OCI-LY7 (cell line): ENCODE measurements at regions not wholly inside any gene's neighbourhood (a gene's known extent, or its start where the extent isn't known, plus 50 kb on each side); places are given as distances from the start of the nearest gene placed in this dataset.
"Not testable (repeated sequence)": the region's sequence is repeated elsewhere in the genome, so short reads cannot be mapped to it uniquely, and the experiment has no call there.

ENCODE experiments used
- BruUV-seq: library from RNA; stranded (reverse); fragments of 400-500 nt; replicated peaks from 2 replicates; lab custom pipeline; 2021; lab: Mats Ljungman, UMichigan
- CTCF ChIA-PET: fragments of 300-600 bp; sonication (Branson Sonifier 250); formaldehyde crosslinking; loops from one replicate; lab custom pipeline; 2022; ENCODE audit warnings: antibody characterized with exemption; ENCODE audit not compliant: unreplicated experiment; lab: Charles Lee
- POLR2A ChIA-PET: fragments of 300-600 bp; sonication (Branson Sonifier 250); formaldehyde crosslinking; loops from one replicate; lab custom pipeline; 2022; ENCODE audit warnings: antibody characterized with exemption; lab: Charles Lee
- DNase-seq: peaks from one replicate; pipeline ENCODE4 v3.0.0-alpha.2; 2015; ENCODE audit warnings: low spot score
- H2AFZ ChIP-seq: fragments of 200-600 bp; sonication (generic), shearing (Covaris generic); 2 replicates; pipeline ENCODE4 v1.6.1; 2014; ENCODE audit warnings: mild to moderate bottlenecking, antibody characterized with exemption, low read length, moderate library complexity
- H3K27ac ChIP-seq: fragments of 200-600 bp; sonication (generic); 2 replicates; pipeline ENCODE4 v1.5.1; 2014; ENCODE audit warnings: mixed run types, low read depth, mild to moderate bottlenecking, moderate library complexity, low read length, inconsistent platforms; ENCODE audit not compliant: poor library complexity, severe bottlenecking
- H3K36me3 ChIP-seq: fragments of 200-600 bp; sonication (generic); 2 replicates; pipeline ENCODE4 v1.6.1; 2014; ENCODE audit warnings: mild to moderate bottlenecking, antibody characterized with exemption, low read length, moderate library complexity, mixed read lengths; ENCODE audit not compliant: insufficient read depth
- H3K4me1 ChIP-seq: fragments of 200-600 bp; sonication (generic); 2 replicates; pipeline ENCODE4 v1.5.1; 2014; ENCODE audit warnings: mild to moderate bottlenecking, low read length; ENCODE audit not compliant: insufficient read depth, poor library complexity, severe bottlenecking
- H3K4me2 ChIP-seq: fragments of 200-600 bp; sonication (generic); 2 replicates; pipeline ENCODE4 v1.6.1; 2014; ENCODE audit warnings: mild to moderate bottlenecking, low read length
- H3K4me3 ChIP-seq: fragments of 200-600 bp; sonication (generic); 2 replicates; pipeline ENCODE4 v1.5.1; 2014; ENCODE audit warnings: mild to moderate bottlenecking, low read depth, low read length; ENCODE audit not compliant: poor library complexity, severe bottlenecking
- H3K79me2 ChIP-seq: fragments of 200-600 bp; sonication (generic); 2 replicates; pipeline ENCODE4 v1.6.1; 2016; ENCODE audit warnings: low read depth, mild to moderate bottlenecking, low read length, moderate library complexity, mixed read lengths; ENCODE audit not compliant: insufficient read depth
- H3K9me2 ChIP-seq: fragments of 200-600 bp; sonication (generic); 2 replicates; pipeline ENCODE4 v1.6.1; 2016; ENCODE audit warnings: mild to moderate bottlenecking, low read length, mixed read lengths; ENCODE audit not compliant: insufficient read depth
- H3K9me3 ChIP-seq: fragments of 200-600 bp; sonication (generic); 2 replicates; pipeline ENCODE4 v1.6.1; 2014; ENCODE audit warnings: mild to moderate bottlenecking, mixed run types, low read length, mixed read lengths
- H4K20me1 ChIP-seq: fragments of 200-600 bp; sonication (generic); 2 replicates; pipeline ENCODE4 v1.6.1; 2014; ENCODE audit warnings: mild to moderate bottlenecking, antibody characterized with exemption, low read length, moderate library complexity, mixed read lengths; ENCODE audit not compliant: insufficient read depth
- EZH2phosphoT487 ChIP-seq: fragments of 200-600 bp; sonication (generic); IDR thresholded peaks from 2 replicates; pipeline ENCODE4 v1.6.1; 2018; ENCODE audit warnings: low read depth, borderline replicate concordance, mild to moderate bottlenecking, mixed run types, antibody characterized with exemption, low read length, moderate library complexity, mixed read lengths
- intact Hi-C: fragments of 100-400 bp; cut with micrococcal nuclease; formaldehyde crosslinking; loops from one replicate; pipeline ENCODE4 v1.10.0; 2022; ENCODE audit not compliant: unreplicated experiment
- TF ChIP-seq, protein P1 (sequence below): fragments of 200-600 bp; sonication (generic); conservative IDR thresholded peaks from 2 replicates; pipeline ENCODE4 v1.5.1; 2014; ENCODE audit warnings: mild to moderate bottlenecking, antibody characterized with exemption, low read length, moderate library complexity, mixed read lengths

GRCh38 chr4:161280929-161281328 is 882.9 kb downstream of the FSTL5 start:
- no peak for DNase-seq
- Histone ChIP-seq H3K4me3 (no peak overlapping the region), H3K4me2 (no peak overlapping the region), H4K20me1 (no peaks in the 10 kb centered on the region), H3K9me2 (no peaks in the 10 kb centered on the region), H2AFZ (no peak overlapping the region), H3K27ac (no peak overlapping the region), H3K4me1 (no peaks in the 10 kb centered on the region), H3K9me3 (no peaks in the 10 kb centered on the region), H3K36me3 (no peaks in the 10 kb centered on the region), H3K79me2 (no peaks in the 10 kb centered on the region)
- TF ChIP-seq, protein P1, sequence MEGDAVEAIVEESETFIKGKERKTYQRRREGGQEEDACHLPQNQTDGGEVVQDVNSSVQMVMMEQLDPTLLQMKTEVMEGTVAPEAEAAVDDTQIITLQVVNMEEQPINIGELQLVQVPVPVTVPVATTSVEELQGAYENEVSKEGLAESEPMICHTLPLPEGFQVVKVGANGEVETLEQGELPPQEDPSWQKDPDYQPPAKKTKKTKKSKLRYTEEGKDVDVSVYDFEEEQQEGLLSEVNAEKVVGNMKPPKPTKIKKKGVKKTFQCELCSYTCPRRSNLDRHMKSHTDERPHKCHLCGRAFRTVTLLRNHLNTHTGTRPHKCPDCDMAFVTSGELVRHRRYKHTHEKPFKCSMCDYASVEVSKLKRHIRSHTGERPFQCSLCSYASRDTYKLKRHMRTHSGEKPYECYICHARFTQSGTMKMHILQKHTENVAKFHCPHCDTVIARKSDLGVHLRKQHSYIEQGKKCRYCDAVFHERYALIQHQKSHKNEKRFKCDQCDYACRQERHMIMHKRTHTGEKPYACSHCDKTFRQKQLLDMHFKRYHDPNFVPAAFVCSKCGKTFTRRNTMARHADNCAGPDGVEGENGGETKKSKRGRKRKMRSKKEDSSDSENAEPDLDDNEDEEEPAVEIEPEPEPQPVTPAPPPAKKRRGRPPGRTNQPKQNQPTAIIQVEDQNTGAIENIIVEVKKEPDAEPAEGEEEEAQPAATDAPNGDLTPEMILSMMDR: no peak
- TF ChIP-seq EZH2phosphoT487: no peak
- BruUV-seq: no TSS peak
- ChIA-PET CTCF (no interaction called here), POLR2A (no interaction called here)
- intact Hi-C loops: no loop called here

DNA sequence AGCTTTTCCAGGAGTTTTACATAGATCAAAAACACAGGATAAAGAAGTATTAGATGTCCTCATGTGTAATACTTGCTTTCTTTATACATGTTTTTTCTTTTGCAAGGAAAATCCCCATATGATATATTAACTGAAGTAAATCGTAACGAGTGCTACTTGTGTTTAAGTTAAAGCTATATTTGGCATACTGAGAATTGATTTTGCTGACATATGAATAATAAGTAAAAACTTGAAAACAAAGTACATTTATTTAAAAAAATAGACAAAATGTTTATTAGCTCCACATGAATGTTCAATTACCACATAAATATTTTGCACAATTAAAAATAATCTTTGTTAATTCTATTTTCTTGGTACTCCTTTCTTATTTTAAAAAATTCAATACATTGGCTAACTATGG is 884.7 kb downstream of the FSTL5 start:
- intact Hi-C loops: no loop called here
- no peaks in the 10 kb centered on the region for H3K36me3 ChIP-seq
- ChIA-PET CTCF (no interaction called here), POLR2A (interaction anchor here (0.7 to 1.2 kb wide), 2 partner anchors 8 to 11 kb away, joined by 3 read pairs; no protein-coding TSS in a partner anchor)
- H3K9me3 ChIP-seq: no peaks in the 10 kb centered on the region
- H3K79me2 ChIP-seq: no peaks in the 10 kb centered on the region
- H3K4me1 ChIP-seq: no peaks in the 10 kb centered on the region
- no peaks in the 10 kb centered on the region for H3K9me2 ChIP-seq
- no peaks in the 10 kb centered on the region for H4K20me1 ChIP-seq
- no peak for DNase-seq
- no peak overlapping the region for H3K4me3 ChIP-seq
- no peak overlapping the region for H2AFZ ChIP-seq
- H3K27ac ChIP-seq: no peak overlapping the region
- BruUV-seq: no TSS peak
- no peak overlapping the region for H3K4me2 ChIP-seq
- TF ChIP-seq EZH2phosphoT487: no peak
- TF ChIP-seq, protein P1: no peak

GRCh38 chr4:161277150-161277787 is 886.5 kb downstream of the FSTL5 start:
- DNase-seq, POLR2A ChIA-PET, H2AFZ ChIP-seq, H3K4me1 ChIP-seq, H3K79me2 ChIP-seq, H4K20me1 ChIP-seq, H3K4me3 ChIP-seq, H3K9me3 ChIP-seq, H3K36me3 ChIP-seq, intact Hi-C loops, CTCF ChIA-PET, BruUV-seq, H3K4me2 ChIP-seq, H3K27ac ChIP-seq, H3K9me2 ChIP-seq: not testable (repeated sequence)
